ENCODE measurements at regions not wholly inside any gene's neighbourhood (a gene's known extent, or its start where the extent isn't known, plus 50 kb on each side); places are given as distances from the start of the nearest gene placed in this dataset.

DNA sequence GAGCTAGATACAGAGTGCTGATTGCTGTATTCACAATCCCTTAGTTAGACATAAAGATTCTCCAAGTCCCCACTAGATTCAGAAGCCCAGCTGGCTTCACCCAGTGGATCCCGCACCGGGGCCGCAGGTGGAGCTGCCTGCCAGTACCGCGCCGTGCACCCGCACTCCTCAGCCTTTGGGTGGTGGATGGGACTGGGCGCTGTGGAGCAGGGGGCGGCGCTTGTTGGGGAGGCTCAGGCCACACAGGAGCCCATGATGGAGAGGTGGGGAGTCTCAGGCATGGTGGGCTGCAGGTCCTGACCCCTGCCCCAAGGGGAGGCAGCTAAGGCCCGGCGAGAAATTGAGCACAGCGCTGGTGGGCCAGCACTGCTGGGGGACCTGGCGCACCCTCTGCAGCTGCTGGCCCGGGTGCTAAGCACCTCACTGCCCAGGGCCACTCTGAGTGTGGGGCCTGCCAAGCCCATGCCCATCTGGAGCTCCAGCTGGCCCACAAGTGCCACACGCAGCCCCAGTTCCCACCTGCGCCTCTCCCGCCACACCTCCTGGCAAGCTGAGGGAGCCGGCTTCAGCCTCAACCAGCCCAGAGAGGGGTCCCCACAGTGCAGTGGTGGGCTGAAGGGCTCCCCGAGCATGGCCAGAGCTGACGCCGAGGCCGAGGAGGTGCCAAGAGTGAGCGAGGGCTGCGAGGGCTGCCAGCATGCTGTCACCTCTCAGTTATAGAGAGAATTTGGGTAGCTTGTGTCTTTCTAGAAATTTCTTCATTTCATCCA lies 417.6 kb downstream of the METTL15 start:
- no peak for TF ChIP-seq CTCF (IDR thresholded peaks at IDR 0.05; ENCODE audit: insufficient read depth, missing control alignments)
- FAIRE-seq (no peak), DNase-seq (ENCODE audit: insufficient read length, low spot score) (no peak)

- TF ChIP-seq CTCF (IDR thresholded peaks at IDR 0.05; ENCODE audit: insufficient read depth, missing control alignments): no peak
- DNase-seq (ENCODE audit: insufficient read length, low spot score) (no peak), FAIRE-seq (no peak)
Observed at GRCh38 chr11:28524098-28524497, 415.9 kb downstream of the METTL15 start.

GRCh38 chr11:28521075-28521474 lies 412.9 kb downstream of the METTL15 start:
- DNase-seq (ENCODE audit: insufficient read length, low spot score) (no peak), FAIRE-seq (no peak)
- TF ChIP-seq CTCF (IDR thresholded peaks at IDR 0.05; ENCODE audit: insufficient read depth, missing control alignments): no peak

DNA sequence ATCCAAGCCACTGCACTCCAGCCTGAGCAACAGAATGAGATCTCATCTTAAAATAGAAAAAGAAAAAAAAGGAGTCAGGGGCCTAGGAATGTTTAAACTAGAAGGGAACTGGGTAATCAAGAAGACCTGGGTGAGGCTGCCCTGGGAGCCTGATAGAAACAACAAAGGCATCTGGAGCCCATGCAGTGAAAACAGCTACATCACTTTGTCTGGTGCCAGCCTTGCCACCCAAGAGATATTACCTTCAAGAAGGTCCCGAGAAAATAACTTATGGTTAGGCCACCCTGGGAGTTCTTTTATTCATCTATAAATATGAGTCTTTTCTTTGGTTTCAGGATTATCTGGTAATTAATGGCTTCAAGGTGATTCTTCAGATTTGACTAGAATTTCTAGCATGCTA lies 412.1 kb downstream of the METTL15 start:
- TF ChIP-seq CTCF (IDR thresholded peaks at IDR 0.05; ENCODE audit: insufficient read depth, missing control alignments): no peak
- FAIRE-seq (no peak), DNase-seq (ENCODE audit: insufficient read length, low spot score) (no peak)

DNA sequence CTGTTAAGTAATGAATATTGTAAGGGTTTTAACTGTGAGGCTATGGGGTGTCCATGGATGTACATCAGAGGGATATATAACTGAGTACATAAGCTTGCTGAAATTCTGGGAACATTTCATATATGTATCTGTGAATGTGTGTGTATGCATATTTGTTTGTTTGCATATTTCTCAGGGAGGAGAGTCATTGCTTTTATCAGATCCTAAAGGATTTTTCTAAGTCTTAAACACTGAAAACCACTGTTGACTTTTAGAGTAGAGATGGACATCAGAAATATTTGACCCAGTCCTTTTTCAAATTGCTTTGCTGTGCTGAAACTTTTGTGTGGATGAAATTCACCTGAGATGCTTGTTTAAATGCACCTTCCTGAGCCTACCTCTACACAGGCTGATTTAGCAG lies 410.6 kb downstream of the METTL15 start:
- DNase-seq (ENCODE audit: insufficient read length, low spot score): no peak
- FAIRE-seq: no peak
- no peak for TF ChIP-seq CTCF (IDR thresholded peaks at IDR 0.05; ENCODE audit: insufficient read depth, missing control alignments)

DNA sequence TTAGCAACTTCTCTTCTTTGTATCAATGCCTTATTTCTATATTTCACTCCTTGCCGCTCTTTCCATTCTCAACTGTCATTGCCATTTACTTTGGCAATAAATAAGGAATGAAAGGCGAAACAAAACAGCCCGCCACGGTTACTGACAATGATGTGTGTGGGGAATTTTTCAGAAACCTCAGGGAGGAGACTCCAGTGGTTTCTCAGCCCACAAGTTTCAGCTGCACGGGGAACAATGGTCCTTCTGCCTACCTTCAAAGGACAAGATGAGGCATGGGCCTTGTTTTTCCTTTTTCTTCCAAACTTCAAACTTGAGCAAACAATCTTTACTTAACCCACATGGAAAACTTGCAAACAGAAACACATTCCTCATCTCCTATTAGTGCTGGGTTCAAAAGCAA lies 409.4 kb downstream of the METTL15 start:
- TF ChIP-seq CTCF (IDR thresholded peaks at IDR 0.05; ENCODE audit: insufficient read depth, missing control alignments): no peak
- DNase-seq (ENCODE audit: insufficient read length, low spot score) (no peak), FAIRE-seq (no peak)

GRCh38 chr11:28514391-28514790 lies 406.2 kb downstream of the METTL15 start:
- TF ChIP-seq CTCF (IDR thresholded peaks at IDR 0.05; ENCODE audit: insufficient read depth, missing control alignments): no peak
- FAIRE-seq (no peak), DNase-seq (ENCODE audit: insufficient read length, low spot score) (no peak)

All from D721Med (cell line).